Transverse colon (tissue), 4 donors: ENCODE measurements at regions not wholly inside any gene's neighbourhood (a gene's known extent, or its start where the extent isn't known, plus 50 kb on each side); places are given as distances from the start of the nearest gene placed in this dataset.

Experiments used
- POLR2A ChIP-seq: fragments of 450-650 bp; IDR thresholded peaks from one replicate; pipeline ENCODE4 v1.6.1; 2016; ENCODE audit warnings: antibody characterized with exemption, mild to moderate bottlenecking, moderate library complexity
- POLR2AphosphoS5 ChIP-seq, 3 donors: sonication (generic); formaldehyde crosslinking; IDR thresholded peaks; one replicate each; pipeline ENCODE4 v1.6.1; 2016; ENCODE audit warnings: antibody characterized with exemption in 3 of 3
- TF ChIP-seq, protein P1 (sequence below), 5 experiments: fragments of 200-600 bp in 3 of 5; fragments of 450-650 bp in 2 of 5; sonication (generic) in 3 of 5; IDR thresholded peaks; 1 replicate in 2 of 5; 2 replicates in 3 of 5; pipeline ENCODE4 v1.5.1; 2016 to 2017; ENCODE audit warnings: antibody characterized with exemption in 5 of 5, inconsistent platforms in 3 of 5, mild to moderate bottlenecking in 2 of 5, moderate library complexity in 1 of 5

DNA sequence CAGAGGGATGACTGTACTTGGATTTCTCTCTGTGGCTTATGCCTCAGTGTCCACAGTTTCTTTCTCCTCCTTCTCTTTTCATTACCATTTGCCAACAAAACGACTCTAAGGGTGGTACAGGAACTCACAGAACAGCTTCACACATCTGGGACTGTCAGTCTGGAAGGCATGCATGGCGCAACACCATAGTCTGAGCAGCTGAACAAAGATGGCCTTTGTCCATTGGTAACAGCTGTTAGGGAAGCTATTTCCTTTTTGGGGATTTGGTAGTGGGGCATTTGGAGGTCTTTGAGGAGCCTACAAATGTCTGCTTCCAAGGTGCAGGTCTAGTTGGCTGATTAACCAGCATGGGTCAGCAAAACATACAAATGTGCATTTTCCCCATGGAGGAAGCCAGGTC, 81.4 kb upstream of the PCDH8 start:
- TF ChIP-seq POLR2A (no peak), POLR2AphosphoS5 (IDR thresholded peaks at IDR 0.05) (no peak)
- TF ChIP-seq, protein P1, sequence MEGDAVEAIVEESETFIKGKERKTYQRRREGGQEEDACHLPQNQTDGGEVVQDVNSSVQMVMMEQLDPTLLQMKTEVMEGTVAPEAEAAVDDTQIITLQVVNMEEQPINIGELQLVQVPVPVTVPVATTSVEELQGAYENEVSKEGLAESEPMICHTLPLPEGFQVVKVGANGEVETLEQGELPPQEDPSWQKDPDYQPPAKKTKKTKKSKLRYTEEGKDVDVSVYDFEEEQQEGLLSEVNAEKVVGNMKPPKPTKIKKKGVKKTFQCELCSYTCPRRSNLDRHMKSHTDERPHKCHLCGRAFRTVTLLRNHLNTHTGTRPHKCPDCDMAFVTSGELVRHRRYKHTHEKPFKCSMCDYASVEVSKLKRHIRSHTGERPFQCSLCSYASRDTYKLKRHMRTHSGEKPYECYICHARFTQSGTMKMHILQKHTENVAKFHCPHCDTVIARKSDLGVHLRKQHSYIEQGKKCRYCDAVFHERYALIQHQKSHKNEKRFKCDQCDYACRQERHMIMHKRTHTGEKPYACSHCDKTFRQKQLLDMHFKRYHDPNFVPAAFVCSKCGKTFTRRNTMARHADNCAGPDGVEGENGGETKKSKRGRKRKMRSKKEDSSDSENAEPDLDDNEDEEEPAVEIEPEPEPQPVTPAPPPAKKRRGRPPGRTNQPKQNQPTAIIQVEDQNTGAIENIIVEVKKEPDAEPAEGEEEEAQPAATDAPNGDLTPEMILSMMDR (IDR thresholded peaks at IDR 0.05): no peak
